ENCODE measurements at regions not wholly inside any gene's neighbourhood (a gene's known extent, or its start where the extent isn't known, plus 50 kb on each side); places are given as distances from the start of the nearest gene placed in this dataset.
A peak's percentile ranks its signal among the peaks of the same experiment; 100 is the strongest.

- no peaks in the 10 kb centered on the region for H3K27me3 ChIP-seq (ENCODE audit: control insufficient read depth, insufficient read depth, low read length)
- DNase-seq (ENCODE audit: low read depth) (peak; percentile 91), FAIRE-seq (no peak)
- no peak for TF ChIP-seq CTCF (IDR thresholded peaks at IDR 0.05; ENCODE audit: insufficient read depth, low read length, severe bottlenecking)
- H3K4me3 ChIP-seq (ENCODE audit: low read depth, low read length): no peak overlapping the region
- no peaks in the 10 kb centered on the region for H3K36me3 ChIP-seq (ENCODE audit: control insufficient read depth, insufficient read depth, low read length)
Observed at GRCh38 chr6:80439721-80440470, 333.4 kb downstream of the BCKDHB start.

GRCh38 chr6:80438772-80439171 is 332.3 kb downstream of the BCKDHB start:
- DNase-seq (ENCODE audit: low read depth) (peak; percentile 98), FAIRE-seq (no peak)
- no peak overlapping the region for H3K4me3 ChIP-seq (ENCODE audit: low read depth, low read length)
- H3K36me3 ChIP-seq (ENCODE audit: control insufficient read depth, insufficient read depth, low read length): no peaks in the 10 kb centered on the region
- no peaks in the 10 kb centered on the region for H3K27me3 ChIP-seq (ENCODE audit: control insufficient read depth, insufficient read depth, low read length)
- TF ChIP-seq CTCF (IDR thresholded peaks at IDR 0.05; ENCODE audit: insufficient read depth, low read length, severe bottlenecking): no peak

DNA sequence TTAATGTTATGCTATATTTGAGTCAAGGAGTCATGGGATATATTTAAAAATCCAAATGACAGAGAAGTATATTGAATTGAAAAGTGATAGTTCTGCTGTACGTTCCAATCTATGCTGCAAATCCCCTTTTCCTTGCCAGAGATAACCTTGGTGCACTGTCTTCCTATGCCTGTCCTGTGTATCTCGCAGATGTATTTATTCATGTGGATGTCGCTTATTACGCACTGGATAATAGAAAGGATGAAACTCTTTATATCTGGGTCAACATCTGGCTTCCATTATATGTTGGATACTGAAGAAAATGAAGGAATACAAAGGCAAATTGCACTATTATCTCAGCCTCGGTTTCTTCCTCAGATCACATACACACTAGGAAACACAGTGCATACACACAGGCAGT is 331.3 kb downstream of the BCKDHB start:
- TF ChIP-seq CTCF (IDR thresholded peaks at IDR 0.05; ENCODE audit: insufficient read depth, low read length, severe bottlenecking): no peak
- no peaks in the 10 kb centered on the region for H3K36me3 ChIP-seq (ENCODE audit: control insufficient read depth, insufficient read depth, low read length)
- no peak for DNase-seq (ENCODE audit: low read depth)
- no peak overlapping the region for H3K4me3 ChIP-seq (ENCODE audit: low read depth, low read length)
- H3K27me3 ChIP-seq (ENCODE audit: control insufficient read depth, insufficient read depth, low read length): no peaks in the 10 kb centered on the region
- FAIRE-seq: no peak

GRCh38 chr6:80437221-80437620 is 330.8 kb downstream of the BCKDHB start:
- no peaks in the 10 kb centered on the region for H3K36me3 ChIP-seq (ENCODE audit: control insufficient read depth, insufficient read depth, low read length)
- FAIRE-seq (no peak), DNase-seq (ENCODE audit: low read depth) (no peak)
- no peak overlapping the region for H3K4me3 ChIP-seq (ENCODE audit: low read depth, low read length)
- H3K27me3 ChIP-seq (ENCODE audit: control insufficient read depth, insufficient read depth, low read length): no peaks in the 10 kb centered on the region
- TF ChIP-seq CTCF (IDR thresholded peaks at IDR 0.05; ENCODE audit: insufficient read depth, low read length, severe bottlenecking): no peak

GRCh38 chr6:80436663-80437062 is 330.2 kb downstream of the BCKDHB start:
- no peak for TF ChIP-seq CTCF (IDR thresholded peaks at IDR 0.05; ENCODE audit: insufficient read depth, low read length, severe bottlenecking)
- no peaks in the 10 kb centered on the region for H3K27me3 ChIP-seq (ENCODE audit: control insufficient read depth, insufficient read depth, low read length)
- no peak for FAIRE-seq
- no peak for DNase-seq (ENCODE audit: low read depth)
- no peak overlapping the region for H3K4me3 ChIP-seq (ENCODE audit: low read depth, low read length)
- H3K36me3 ChIP-seq (ENCODE audit: control insufficient read depth, insufficient read depth, low read length): no peaks in the 10 kb centered on the region

DNA sequence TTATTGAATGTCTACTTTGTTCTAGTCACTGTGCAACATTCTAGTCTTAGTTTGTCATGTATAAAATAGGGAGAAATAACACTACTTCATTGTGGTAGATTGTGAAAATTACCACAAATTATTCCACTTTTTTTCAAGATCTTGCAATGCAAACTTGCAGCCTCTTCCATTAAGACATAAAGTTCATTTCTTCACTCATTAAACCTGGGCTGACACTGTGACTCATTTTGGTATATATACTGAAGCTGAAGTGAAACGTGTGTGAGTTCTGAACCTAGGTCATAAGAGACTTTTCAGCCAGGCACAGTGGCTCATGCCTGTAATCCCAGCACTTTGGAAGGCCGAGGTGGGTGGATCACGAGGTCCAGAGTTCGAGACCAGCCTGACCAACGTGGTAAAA is 329.0 kb downstream of the BCKDHB start:
- Histone ChIP-seq H3K36me3 (ENCODE audit: control insufficient read depth, insufficient read depth, low read length) (no peaks in the 10 kb centered on the region), H3K27me3 (ENCODE audit: control insufficient read depth, insufficient read depth, low read length) (no peaks in the 10 kb centered on the region), H3K4me3 (ENCODE audit: low read depth, low read length) (no peak overlapping the region)
- DNase-seq (ENCODE audit: low read depth): no peak
- TF ChIP-seq CTCF (IDR thresholded peaks at IDR 0.05; ENCODE audit: insufficient read depth, low read length, severe bottlenecking): no peak
- no peak for FAIRE-seq
